Left renal pelvis (tissue), 4 donors: ENCODE measurements at regions not wholly inside any gene's neighbourhood (a gene's known extent, or its start where the extent isn't known, plus 50 kb on each side); places are given as distances from the start of the nearest gene placed in this dataset.

ENCODE experiments used
- DNase-seq, 4 donors: peaks; one replicate each; pipeline ENCODE4 v3.0.0-alpha.2; 2013; ENCODE audit warnings: low read depth in 4 of 4, low spot score in 3 of 4

- DNase-seq = no peak
These were observed 125.2 kb upstream of the SOX9 start for GRCh38 chr17:71995590-71995989.

DNA sequence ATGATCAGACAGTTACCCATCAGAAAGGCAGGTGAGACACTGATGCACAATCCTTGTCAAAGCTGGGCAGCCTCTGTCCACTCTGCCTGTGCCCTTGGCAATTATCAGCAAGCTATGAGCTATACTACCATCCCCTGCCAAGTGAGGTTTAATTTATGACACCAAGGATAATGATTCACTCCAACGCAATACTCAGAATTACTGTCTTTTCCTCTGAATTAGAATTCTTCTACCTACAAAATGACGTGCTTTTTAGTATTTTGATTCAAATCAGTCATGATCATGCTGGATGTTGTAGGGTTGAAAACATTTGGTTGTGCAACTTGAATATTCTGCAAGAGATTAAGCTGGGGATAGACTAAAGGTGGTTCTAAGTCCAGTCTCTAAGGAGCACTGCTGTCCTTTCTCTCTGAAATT lies 116.8 kb upstream of the SOX9 start:
- DNase-seq = no peak

- DNase-seq = no peak
These were observed 116.0 kb upstream of the SOX9 start for GRCh38 chr17:72004611-72005331.

- DNase-seq = no peak
These were observed 115.3 kb upstream of the SOX9 start for GRCh38 chr17:72005332-72006163.

- DNase-seq = no peak
These were observed 112.5 kb upstream of the SOX9 start for GRCh38 chr17:72008236-72008876.

GRCh38 chr17:72011561-72011960 lies 109.3 kb upstream of the SOX9 start:
- DNase-seq = no peak

DNA sequence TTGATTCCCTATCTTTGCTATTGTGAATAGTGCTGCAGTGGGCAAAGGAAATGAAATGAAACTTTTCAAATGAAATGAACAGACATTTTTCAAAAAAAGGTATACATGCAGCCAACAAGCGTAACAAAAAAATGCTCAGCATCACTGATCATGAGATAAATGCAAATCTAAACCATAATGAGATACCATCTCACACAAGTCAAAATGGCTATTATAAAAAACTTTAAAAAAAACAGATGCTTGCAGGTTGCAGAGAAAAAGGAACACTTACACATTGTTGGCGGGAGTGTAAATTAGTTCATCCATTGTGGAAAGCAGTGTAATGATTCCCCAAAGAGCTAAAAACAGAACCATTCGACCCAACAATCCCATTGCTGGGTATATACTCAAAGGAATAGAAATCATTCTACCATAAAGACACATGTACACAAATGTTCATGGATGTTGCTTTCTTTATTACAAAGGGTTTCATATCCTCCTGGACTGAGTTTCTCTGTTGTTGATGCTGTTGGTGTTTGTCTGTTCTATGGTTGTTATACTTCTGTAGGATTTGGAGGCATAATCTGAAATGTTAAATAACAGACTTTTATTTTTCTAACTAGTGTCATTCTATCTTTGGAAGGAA lies 99.3 kb upstream of the SOX9 start:
- DNase-seq = no peak

GRCh38 chr17:72022328-72023275 lies 98.2 kb upstream of the SOX9 start:
- no peak for DNase-seq

DNA sequence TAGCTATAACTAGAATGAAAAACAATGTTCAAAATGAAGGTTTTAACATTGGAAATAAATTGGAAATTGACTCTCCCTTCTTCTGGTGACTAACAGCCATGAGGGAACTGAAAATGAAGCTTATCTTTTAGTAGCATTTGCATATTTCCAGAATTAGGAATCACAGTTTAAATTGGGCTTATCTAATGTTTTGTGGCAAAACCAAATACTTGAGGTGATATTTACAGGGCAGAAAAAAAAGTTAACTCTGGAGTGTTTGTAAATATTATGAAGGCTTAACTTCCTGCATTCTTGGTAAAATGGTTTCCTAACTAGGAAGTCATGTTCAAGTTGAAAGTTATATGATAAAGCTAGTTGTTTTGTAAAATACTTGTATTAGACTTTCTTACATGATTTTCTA lies 96.4 kb upstream of the SOX9 start:
- DNase-seq = no peak

DNA sequence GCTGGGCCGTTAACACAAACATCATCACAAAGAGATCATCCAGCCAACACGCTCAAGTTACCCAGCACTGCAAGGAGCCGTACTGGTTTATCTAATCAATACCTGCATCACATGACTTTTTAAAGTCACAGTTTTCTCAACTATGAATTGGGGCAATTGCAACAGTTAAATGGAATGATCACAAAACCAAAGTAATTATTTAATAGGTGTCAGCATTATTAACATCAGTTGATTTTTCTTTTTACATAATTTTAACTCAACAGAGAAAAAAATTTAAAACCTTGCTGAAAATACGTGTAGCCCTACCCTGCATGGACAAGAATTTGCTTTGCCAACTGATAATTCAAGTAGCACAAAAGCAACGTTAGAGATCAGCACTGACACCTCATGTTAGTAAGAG lies 95.7 kb upstream of the SOX9 start:
- no peak for DNase-seq

DNA sequence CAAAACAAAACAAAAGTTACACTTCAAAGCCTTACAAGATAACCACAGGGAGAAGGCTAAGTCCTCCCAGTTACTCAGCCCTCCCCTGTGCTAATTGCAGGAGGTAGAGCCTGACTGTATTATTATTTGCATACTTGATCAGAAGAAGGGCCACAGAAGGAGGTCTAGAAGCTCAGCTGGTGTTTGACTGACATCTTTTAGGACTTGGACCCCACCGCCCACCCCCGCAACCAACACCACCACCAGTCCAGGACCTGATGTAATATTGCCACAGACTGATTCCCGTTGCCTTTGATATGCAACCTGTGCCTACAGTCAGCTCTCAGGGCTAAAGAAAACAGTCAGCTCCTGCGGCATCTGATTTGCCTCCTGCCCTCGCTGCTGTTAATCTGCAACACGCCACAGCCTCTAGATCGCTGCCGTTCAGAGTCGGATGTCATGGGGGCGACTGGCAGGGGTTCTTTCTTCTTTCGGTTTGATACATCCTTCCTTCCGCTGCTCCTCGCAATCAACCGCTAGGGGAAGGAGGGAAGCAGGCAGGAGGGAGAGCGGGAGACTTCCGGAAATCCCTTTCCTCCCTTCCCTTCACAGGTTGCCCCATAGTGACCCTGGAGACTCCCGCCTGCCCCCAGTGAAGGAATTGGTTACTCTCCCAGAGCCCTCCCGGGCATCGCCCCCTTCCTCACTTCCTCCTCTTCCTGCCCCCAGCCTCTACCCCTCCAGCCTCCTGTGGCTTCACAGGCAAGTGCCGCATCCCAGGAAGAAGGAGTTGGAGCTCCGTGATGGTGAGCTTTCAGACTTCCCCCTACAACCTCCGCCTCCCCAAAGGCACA lies 90.5 kb upstream of the SOX9 start:
- peak; percentile 41 to 65 (median 53) for DNase-seq

- DNase-seq = no peak
These were observed 89.5 kb upstream of the SOX9 start for GRCh38 chr17:72031219-72031884.

- no peak for DNase-seq
These were observed 87.5 kb upstream of the SOX9 start for GRCh38 chr17:72033334-72033733.

DNA sequence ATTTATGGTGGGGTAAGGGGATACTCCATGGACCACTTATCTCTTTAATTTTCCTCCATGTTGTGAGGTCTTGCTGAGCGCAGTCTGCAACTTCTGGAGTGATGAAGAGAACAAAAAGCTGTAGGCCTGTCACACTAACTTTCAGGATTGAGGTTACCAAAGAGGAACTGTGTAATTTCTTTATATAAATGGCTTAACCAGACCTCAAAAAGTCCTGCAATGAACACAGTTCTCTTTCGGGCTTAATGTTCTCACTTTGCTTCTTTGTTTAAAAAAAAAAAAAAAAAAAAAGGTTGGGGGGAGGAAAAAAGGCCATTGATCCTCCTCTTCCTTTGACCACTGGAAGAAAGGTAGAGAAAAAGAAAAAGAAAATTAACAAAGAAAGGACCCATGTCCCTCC lies 86.8 kb upstream of the SOX9 start:
- no peak for DNase-seq

- DNase-seq = no peak
These were observed 82.4 kb upstream of the SOX9 start for GRCh38 chr17:72038427-72038826.

DNA sequence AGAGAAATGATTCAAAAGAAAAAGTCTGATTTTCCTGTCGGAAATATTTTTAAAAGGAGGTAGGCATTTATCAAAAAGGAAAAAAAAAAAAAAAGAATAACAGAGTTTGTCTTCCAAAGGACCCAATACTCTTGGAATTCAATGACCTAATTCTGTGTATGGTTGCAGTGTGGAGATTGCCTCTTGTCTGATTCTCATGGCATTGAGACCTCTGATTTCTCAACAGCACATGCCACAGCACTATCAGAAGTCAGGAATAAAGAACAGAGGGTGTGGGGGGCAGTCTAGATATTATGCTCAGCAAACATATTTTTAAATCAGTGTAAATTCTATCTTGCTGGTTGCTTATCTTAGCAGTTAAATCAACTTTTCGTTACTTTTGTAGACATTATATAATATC lies 81.3 kb upstream of the SOX9 start:
- no peak for DNase-seq

GRCh38 chr17:72046178-72046577 lies 74.6 kb upstream of the SOX9 start:
- DNase-seq = no peak
